ENCODE measurements at regions not wholly inside any gene's neighbourhood (a gene's known extent, or its start where the extent isn't known, plus 50 kb on each side); places are given as distances from the start of the nearest gene placed in this dataset.

DNA sequence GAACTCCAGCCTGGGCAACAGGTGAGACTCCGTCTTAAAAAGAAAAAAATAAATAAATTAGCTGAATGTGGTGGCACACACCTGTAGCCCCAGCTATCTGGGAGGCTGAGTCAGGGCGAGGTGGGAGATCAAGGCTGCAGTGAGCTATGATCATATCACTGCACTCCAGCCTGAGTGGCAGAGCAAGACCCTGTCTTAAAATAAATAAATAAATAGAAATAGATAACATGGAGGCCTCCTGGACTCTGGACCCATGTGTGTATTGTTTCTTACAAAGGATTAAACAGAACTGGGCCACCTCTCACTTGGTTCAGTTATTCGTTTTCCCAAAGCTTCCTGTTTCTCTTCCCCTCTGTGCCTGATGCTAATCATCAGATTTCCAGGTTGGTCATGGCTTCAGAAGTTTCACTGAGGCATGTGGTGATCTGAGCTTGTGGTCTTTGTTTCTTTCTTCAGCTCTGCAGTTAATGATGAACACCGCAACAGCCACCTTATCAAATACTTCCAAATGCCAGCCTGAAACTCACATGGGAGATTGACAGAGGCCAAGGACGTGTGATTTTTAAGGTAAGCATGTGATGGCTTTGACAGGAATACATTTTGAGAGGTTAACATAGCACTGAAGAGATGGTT, 83.3 kb upstream of the MAP4K4 start:
- no peak for DNase-seq (ENCODE audit: low spot score)
- H3K4me1 ChIP-seq (ENCODE audit: insufficient read depth, low read length, poor library complexity, severe bottlenecking) = no peaks in the 10 kb centered on the region
- ChIA-PET POLR2A (ENCODE audit: low non-redundant PET) (no interaction called here), CTCF (interaction anchor here (1.1 kb wide), 1 partner anchor 195 kb away, joined by 3 read pairs; no protein-coding TSS in a partner anchor)
- H3K27ac ChIP-seq (ENCODE audit: low read depth, low read length, poor library complexity, severe bottlenecking) = no peak overlapping the region
- intact Hi-C loops (cut with micrococcal nuclease; ENCODE audit: unreplicated experiment) = no loop called here
- BruUV-seq (replicated peaks) = no TSS peak
- TF ChIP-seq, protein P1, sequence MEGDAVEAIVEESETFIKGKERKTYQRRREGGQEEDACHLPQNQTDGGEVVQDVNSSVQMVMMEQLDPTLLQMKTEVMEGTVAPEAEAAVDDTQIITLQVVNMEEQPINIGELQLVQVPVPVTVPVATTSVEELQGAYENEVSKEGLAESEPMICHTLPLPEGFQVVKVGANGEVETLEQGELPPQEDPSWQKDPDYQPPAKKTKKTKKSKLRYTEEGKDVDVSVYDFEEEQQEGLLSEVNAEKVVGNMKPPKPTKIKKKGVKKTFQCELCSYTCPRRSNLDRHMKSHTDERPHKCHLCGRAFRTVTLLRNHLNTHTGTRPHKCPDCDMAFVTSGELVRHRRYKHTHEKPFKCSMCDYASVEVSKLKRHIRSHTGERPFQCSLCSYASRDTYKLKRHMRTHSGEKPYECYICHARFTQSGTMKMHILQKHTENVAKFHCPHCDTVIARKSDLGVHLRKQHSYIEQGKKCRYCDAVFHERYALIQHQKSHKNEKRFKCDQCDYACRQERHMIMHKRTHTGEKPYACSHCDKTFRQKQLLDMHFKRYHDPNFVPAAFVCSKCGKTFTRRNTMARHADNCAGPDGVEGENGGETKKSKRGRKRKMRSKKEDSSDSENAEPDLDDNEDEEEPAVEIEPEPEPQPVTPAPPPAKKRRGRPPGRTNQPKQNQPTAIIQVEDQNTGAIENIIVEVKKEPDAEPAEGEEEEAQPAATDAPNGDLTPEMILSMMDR (conservative IDR thresholded peaks at IDR 0.05; ENCODE audit: low read depth, low read length) = no peak
- no peak for TF ChIP-seq EZH2 (IDR thresholded peaks at IDR 0.05; ENCODE audit: borderline replicate concordance, low read depth, low read length, poor library complexity, severe bottlenecking)
- no peaks in the 10 kb centered on the region for H3K27me3 ChIP-seq (replicated peaks; ENCODE audit: insufficient read depth, low read depth, low read length, poor library complexity)
- H3K4me3 ChIP-seq (ENCODE audit: low read depth, low read length, poor library complexity, severe bottlenecking) = no peak overlapping the region
- no peaks in the 10 kb centered on the region for H3K9me3 ChIP-seq (ENCODE audit: low read depth, low read length, poor library complexity, severe bottlenecking)
- H3K36me3 ChIP-seq (ENCODE audit: insufficient read depth, low read length, poor library complexity, severe bottlenecking) = no peaks in the 10 kb centered on the region

DNA sequence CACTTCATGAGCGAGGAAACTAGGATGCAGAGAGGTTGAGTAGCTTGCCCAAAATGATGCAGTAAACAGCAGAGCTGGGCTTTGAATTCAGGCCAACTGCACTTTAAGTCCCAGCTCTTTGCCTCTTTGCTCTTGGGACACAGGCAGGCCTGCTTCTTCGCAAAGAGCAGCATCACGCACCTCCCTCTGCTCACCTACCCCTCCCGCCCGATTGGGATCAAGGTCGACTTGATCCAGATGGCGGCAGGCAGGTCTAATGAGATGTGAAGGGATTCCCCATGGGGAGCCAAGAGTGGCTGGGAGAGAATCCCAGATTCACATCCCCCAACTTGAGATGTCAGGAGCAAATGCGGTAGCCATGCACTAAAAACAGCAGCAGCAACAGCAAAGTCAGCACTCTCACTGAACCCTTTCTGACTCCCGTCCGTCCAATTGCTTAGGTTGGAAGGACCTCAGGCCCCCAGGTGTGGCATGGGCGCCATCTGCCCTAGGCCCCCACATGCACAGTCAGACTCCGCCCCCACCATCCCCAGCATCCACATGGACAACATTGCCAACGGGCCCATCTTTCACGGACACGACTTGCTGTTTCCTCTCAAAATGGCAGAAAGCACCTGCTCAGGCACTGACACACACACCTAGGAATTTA, 84.3 kb upstream of the MAP4K4 start:
- TF ChIP-seq, protein P1 (conservative IDR thresholded peaks at IDR 0.05; ENCODE audit: low read depth, low read length) = no peak
- no peak for TF ChIP-seq EZH2 (IDR thresholded peaks at IDR 0.05; ENCODE audit: borderline replicate concordance, low read depth, low read length, poor library complexity, severe bottlenecking)
- POLR2A ChIA-PET (ENCODE audit: low non-redundant PET) = no interaction called here

DNA sequence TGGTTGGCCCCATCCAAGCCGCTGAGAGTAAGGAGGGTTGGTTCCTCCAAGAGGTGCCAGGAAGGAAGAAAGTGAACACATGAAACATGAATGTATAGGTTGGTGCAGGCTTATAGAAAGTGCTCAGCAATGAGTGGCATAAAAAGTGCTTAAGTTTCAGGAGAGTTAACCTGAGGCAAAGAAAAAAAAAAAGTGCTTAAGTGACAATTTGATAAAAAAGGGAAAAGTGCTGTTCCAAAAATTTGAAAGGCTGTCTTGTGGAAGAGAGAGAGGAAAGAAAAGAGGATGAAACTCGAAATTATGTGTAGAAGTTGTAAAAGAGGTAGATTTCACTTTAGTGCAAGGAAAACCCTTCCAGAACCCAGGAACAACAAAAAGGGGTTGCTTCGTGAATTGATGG, 85.5 kb upstream of the MAP4K4 start:
- DNase-seq (ENCODE audit: low spot score) = no peak
- Histone ChIP-seq H3K27ac (ENCODE audit: low read depth, low read length, poor library complexity, severe bottlenecking) (no peak overlapping the region), H3K4me1 (ENCODE audit: insufficient read depth, low read length, poor library complexity, severe bottlenecking) (no peaks in the 10 kb centered on the region), H3K4me3 (ENCODE audit: low read depth, low read length, poor library complexity, severe bottlenecking) (no peak overlapping the region), H3K9me3 (ENCODE audit: low read depth, low read length, poor library complexity, severe bottlenecking) (no peaks in the 10 kb centered on the region), H3K36me3 (ENCODE audit: insufficient read depth, low read length, poor library complexity, severe bottlenecking) (no peaks in the 10 kb centered on the region), H3K27me3 (replicated peaks; ENCODE audit: insufficient read depth, low read depth, low read length, poor library complexity) (no peaks in the 10 kb centered on the region)
- no TSS peak for BruUV-seq (replicated peaks)
- POLR2A ChIA-PET (ENCODE audit: low non-redundant PET) = no interaction called here
- no peak for TF ChIP-seq EZH2 (IDR thresholded peaks at IDR 0.05; ENCODE audit: borderline replicate concordance, low read depth, low read length, poor library complexity, severe bottlenecking)
- TF ChIP-seq, protein P1 (conservative IDR thresholded peaks at IDR 0.05; ENCODE audit: low read depth, low read length) = no peak
- CTCF ChIA-PET = no interaction called here
- intact Hi-C loops (cut with micrococcal nuclease; ENCODE audit: unreplicated experiment) = no loop called here

More for the DNA sequence above, 84.3 kb upstream of the MAP4K4 start:
- Histone ChIP-seq H3K27ac (ENCODE audit: low read depth, low read length, poor library complexity, severe bottlenecking) (no peak overlapping the region), H3K4me1 (ENCODE audit: insufficient read depth, low read length, poor library complexity, severe bottlenecking) (no peaks in the 10 kb centered on the region), H3K36me3 (ENCODE audit: insufficient read depth, low read length, poor library complexity, severe bottlenecking) (no peaks in the 10 kb centered on the region), H3K27me3 (replicated peaks; ENCODE audit: insufficient read depth, low read depth, low read length, poor library complexity) (no peaks in the 10 kb centered on the region), H3K9me3 (ENCODE audit: low read depth, low read length, poor library complexity, severe bottlenecking) (no peaks in the 10 kb centered on the region), H3K4me3 (ENCODE audit: low read depth, low read length, poor library complexity, severe bottlenecking) (no peak overlapping the region)
- CTCF ChIA-PET = no interaction called here
- DNase-seq (ENCODE audit: low spot score) = no peak
- intact Hi-C loops (cut with micrococcal nuclease; ENCODE audit: unreplicated experiment) = no loop called here
- BruUV-seq (replicated peaks) = no TSS peak
